Myocyte (in vitro differentiated cells): ENCODE measurements at regions not wholly inside any gene's neighbourhood (a gene's known extent, or its start where the extent isn't known, plus 50 kb on each side); places are given as distances from the start of the nearest gene placed in this dataset.

Experiments used
- DNase-seq: peaks from one replicate; pipeline ENCODE4 v3.0.0-alpha.2; 2012; ENCODE audit warnings: low read depth

DNA sequence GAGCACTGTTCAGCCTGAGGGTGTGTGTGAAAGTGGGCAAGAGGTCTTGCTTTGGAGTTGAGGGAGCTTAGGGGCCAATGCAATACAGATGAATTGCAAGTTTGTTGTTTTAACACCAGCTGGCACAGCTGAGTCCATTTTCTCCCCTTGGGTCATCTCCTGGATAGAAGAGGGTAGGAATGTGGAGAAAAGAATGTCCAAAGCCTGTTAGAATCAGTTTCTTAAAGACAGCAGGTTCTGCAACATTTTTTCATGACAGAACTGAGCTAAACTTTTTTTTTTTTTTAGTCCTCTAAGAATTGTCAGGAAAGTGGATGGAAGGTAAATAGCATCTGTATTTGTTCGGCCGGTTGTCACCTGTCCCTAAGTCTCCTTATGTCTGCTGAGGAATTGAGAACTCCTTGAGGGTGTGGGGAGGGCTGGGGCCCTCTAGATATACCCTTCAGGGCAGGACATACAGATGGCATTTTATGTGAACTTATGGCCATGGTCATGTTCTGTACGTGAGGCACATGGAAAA, 211.1 kb upstream of the CADM1 start:
- no peak for DNase-seq

DNA sequence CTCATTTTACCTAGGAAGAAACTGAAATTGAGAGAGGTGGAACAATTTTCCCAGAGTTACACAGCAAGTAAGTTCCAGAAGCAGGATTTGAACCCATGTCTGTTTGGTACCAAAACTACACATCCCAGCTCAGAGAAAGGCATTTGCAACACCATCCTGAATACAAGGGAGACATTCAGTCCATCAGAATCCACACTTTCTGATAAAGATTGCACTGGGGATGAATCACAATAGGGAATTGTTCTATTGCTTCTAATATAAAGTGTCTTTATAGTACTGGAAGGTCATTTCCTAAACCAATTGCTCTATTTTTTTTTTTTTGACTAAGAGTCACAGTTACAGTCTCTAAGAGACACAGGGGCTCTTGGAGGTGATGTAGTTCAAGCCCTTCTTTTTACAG, 208.1 kb upstream of the CADM1 start:
- DNase-seq: no peak

- no peak for DNase-seq
Measured at GRCh38 chr11:115710980-115711379, 206.8 kb upstream of the CADM1 start.

GRCh38 chr11:115710426-115710825, 206.2 kb upstream of the CADM1 start:
- no peak for DNase-seq

- no peak for DNase-seq
Measured at GRCh38 chr11:115709297-115709696, 205.1 kb upstream of the CADM1 start.

- DNase-seq: peak; percentile 13
Measured at GRCh38 chr11:115707180-115707905, 203.1 kb upstream of the CADM1 start.

DNA sequence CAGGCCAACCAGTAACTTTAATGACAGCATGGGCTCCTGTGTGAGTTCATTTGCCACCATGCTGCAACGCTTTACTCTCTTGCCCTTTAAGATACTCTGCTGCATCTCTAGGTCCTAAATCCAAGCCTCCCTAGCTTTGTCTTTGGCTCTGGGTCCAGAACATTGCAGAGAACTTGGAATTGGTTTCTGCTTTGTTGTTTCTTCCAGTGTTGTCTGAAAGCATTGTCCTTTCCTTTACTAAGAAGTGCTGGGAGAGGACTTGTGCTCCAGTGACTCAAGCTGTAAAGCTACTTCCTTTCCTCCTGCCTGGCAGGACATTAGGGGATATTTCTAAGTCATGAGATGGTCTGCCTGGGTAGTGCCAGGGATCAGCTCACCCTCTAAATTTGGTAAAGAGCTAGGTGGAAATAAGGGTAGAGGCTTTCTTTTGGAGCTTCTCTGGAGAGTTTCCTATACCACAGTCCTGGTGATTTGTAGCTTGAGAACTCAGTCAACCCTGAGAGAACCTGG, 202.5 kb upstream of the CADM1 start:
- DNase-seq: no peak

DNA sequence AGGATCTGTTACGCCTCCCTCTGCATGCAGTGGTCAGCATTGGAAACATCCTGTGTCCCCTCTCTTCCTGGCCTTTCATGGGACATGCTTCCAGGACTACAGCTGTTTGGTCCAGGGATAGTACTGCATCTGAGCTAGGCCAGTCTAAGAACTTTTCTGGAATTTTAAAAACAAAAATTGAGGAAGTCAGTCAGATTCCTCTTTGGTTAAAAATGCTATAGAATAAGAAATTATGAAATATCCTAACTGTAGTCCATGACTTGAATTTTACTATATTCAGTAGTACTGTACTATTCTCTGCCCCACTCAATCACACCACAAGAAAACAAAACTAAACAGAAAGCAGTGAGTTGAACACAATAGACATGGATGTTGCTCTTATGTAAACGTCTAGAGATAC, 201.0 kb upstream of the CADM1 start:
- no peak for DNase-seq

DNA sequence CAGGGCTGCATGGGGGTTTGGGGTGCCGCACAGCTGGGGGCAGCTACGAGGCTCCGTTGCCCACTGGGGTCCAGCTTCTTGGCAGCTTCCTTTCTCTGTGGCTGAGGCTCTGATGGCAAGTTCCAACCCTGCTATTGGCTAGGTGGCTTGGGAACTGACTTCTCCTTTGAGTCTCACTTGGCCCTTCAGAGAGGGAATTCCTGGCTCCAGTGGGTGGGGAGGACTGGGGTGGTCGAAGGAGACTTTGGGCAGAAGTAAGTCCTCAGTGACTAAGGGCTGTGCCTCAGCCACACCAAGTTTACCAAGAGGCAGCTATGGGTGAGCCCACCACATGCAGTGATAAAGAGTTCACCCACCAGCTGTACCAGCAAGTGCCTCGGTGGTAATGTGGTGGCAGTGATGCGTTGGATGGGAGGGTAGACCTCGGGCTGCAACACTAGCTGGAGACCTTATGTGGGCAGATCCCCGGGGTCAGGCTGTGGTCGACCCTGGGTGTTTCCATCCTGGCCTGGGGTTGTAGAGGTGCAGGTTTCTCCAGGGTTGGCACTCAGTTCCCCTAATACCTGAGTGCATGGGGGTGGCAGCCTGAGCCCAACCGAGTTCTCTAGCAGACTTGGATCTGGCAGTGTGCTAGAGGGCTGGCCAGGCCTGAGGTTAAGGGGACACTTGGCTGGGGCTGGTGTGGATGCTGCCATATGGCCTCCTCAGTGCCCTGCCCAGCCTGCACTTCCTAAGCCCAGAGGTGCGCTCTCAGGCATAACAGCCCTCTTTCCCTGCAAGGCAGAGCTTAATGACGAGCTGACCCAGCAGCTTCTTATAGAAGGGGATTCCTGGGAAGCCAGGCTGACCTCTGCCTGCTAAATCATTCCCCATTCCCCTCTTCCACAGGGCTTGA, 197.0 kb upstream of the CADM1 start:
- DNase-seq: no peak

DNA sequence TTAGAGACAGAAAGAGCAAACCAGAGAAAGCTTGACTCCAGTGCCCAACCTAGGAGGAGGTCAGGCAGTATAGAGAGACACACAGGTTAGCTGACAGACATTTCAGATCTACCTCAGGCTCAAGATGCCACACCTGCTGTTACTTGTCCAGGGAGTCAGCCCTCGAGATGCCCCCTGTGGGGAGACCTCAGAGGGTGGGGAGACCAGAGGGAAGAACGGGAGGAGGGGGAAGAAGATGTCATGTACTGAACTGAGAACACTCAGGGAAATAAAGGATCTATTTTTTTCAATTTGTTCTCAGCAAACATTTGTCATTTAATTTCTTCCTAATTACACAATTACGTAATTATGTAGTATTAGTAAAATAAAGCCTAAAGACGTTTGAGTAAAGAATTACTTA, 196.3 kb upstream of the CADM1 start:
- DNase-seq: no peak

GRCh38 chr11:115699733-115700132, 195.5 kb upstream of the CADM1 start:
- DNase-seq: no peak

- no peak for DNase-seq
Measured at GRCh38 chr11:115699326-115699725, 195.1 kb upstream of the CADM1 start.

DNA sequence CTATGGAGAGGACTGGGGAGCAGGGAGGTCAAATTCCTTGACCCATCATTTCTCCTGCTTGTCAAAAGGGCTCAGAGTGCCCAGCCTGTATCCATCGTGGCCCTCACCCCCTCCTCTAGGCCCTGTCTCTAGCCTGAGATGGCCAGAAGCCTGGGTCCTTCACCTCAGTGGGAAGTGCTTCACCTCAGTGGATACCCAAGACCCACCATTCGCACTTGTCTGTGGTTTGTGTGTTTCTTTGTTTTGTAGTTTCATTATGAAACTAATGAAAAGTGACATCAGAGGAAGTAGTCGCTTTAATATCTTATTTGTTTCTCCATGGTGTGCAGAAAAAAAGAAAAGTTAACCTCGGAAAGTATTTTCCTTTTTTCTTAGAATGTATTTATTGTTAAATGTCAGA, 194.0 kb upstream of the CADM1 start:
- no peak for DNase-seq

DNA sequence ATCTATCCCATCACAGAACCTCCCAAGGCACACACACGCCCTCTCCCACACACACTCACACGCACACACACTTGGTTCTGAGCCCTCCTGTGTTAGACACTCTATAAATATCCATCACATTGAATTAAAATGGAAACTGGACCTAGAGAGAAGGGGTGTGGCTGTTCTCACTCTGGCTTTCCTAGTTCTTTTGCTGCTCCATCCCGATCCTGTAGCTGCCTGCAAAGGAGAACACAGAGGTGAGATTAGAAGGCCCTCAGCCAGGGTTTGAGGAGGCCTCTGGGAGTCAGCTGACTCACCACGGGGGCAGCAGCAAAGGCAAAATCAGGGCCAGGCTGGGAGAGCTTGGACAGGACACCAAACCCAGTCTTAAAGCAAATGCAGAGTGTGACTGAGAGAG, 192.3 kb upstream of the CADM1 start:
- DNase-seq: no peak

DNA sequence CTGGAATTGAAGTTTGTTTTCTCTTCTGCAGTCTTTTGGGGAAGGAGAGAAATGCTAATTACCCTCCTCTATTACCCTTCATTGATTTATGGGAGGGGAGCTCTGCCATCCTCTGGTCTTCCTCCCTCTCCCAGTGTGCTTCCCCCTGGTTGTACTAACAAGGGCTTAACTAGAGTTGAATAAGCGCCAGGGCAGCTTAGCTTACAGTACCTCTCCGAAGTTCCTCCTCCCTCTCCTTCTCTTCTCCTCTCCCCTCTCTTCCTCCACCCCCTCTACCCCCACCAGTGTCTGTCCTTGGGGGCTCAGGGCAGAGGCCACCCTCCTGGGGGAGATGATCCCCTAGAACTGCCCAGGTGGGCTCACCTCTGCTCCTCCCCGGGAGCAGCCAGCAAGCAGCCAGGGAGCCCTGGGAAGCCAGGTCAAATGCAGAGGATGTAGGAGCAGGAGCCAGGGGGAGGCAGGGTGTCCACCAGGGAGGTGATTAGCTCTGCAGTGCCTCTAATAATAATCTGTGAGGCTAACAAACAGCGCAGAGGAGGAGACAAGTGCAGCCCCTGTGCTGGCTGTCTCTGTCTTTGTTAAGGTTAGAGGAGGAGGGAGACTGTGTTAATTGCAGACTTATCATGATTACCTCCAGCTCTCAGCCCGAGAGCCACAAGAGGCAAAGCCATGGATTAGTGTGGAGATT, 191.6 kb upstream of the CADM1 start:
- DNase-seq: no peak

DNA sequence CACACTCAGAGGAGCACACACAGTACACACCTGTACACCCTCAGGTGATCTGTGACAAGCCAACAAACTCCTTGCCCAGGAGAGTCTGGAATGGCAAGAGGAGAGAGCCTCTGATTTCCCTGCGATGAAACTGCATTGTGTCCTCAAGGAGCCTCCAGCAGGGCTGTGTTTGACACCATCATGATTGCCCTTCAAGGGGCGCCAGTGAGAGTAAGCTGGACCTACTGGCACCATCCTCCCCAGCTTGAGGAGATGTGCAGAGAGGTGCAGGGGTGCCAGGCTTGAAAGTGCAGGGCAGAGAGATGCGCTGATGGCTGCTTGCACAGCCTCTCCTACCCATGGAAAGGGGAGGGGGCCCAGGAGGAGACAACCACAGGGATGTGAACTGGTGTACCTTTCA, 188.8 kb upstream of the CADM1 start:
- DNase-seq: no peak

DNA sequence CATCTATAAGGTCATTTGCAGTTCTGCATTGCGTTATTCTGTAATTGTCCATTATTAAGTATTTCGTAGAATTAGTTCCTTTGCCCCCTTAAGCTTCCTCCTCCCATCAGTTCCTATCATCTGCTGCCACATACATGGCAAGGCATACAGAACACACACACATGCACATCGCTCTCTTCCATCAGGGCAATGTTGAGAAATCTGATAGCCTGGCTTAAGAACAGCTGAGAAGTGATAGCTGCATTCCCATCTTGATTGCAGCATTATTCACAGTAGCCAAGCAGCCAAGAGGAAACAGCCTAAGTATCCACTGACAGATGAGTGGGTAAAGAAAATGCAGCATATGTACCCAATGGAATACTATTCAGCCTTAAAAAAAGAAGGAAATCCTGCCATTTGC, 186.8 kb upstream of the CADM1 start:
- DNase-seq: peak; percentile 11

DNA sequence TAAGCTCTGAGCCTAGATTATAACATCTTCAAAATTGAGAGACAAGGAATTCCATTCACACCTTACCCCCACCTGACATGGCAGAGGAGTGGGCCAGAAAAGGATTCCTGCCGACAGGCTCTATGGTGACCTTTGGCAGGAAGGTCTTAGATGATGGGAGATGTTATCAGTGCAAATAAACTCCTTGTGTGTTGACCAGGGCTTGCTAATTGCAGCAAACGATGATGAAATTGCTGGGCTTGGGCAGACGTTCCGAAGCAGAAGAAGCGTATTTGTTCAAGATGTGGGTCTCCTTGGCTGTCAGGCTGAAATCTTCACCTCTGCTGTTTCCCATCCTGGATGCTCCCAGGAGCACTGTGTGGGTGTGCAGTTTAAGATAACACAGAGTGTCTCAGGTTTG, 183.7 kb upstream of the CADM1 start:
- no peak for DNase-seq

DNA sequence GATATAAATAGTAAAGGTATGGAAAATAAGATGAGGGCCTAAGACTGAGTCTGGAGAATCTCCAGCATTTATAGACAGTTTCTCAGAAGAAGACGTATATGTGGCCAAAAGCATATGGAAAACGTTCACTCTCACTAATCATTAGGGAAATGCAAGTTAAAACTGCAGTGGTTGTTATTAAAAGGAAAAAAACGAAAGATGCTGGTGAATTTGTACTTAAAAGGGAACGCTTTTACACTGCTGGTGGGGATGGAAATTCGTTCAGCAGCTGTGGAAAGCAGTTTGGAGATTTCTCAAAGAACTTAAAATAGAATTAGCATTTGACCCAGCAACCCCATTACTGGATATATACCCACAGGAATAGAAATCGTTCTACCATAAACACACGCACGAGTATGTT, 180.5 kb upstream of the CADM1 start:
- DNase-seq: no peak

DNA sequence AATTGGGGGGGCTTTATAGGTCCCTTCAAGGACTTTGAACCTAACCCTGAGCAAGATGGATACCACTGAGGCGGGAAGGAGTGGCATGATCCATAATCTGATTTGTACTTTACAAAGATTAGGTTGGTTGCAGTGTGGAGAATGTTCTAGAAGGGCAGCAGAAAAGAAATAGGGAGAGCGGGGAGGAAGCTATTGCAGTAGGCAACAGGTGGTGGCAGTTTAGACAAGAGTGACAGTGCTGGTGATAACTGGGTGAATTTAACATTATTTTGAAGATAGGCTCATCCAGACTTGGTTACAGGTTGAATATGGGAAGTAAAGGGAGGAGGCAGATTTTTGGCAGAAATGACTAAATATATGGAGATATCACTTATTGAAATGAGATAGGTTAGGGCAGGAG, 179.9 kb upstream of the CADM1 start:
- DNase-seq: no peak

DNA sequence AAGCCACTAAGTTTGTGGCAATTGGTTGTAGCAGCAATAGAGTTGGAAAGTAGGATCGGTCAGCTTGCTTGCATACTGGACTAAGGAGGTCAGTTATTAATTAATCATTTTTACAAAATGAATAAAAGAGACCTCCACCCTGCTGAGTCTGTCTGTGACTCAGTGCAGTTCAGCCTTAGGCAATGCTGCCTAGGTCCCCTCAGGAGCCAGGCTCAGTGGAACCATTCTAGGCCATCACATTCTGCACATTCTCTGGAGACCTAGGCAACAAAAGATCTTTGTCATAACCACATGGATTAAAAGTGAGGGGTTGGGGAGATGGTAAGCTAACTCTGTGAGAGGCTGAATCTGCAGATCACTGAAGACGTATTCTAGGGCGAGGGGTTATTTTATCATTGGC, 178.7 kb upstream of the CADM1 start:
- no peak for DNase-seq

- DNase-seq: no peak
Measured at GRCh38 chr11:115682101-115682500, 177.9 kb upstream of the CADM1 start.
